Uterus (tissue), 3 donors: ENCODE measurements at regions not wholly inside any gene's neighbourhood (a gene's known extent, or its start where the extent isn't known, plus 50 kb on each side); places are given as distances from the start of the nearest gene placed in this dataset.

Experiments
- DNase-seq, 2 donors: peaks; one replicate each; pipeline ENCODE4 v3.0.0-alpha.2; 2019 to 2020
- H3K27ac ChIP-seq, 2 donors: fragments of 200-600 bp; sonication (generic); 1 replicate in 1 of 2; 2 replicates in 1 of 2; pipeline ENCODE4 v1.5.1; 2016 to 2018
- H3K27me3 ChIP-seq, 2 donors: fragments of 200-600 bp; sonication (generic); one replicate each; pipeline ENCODE4 v1.5.1; 2018 to 2019; ENCODE audit warnings: control low read depth in 1 of 2
- H3K36me3 ChIP-seq, 2 donors: fragments of 200-600 bp; sonication (generic); one replicate each; pipeline ENCODE4 v1.5.1; 2019; ENCODE audit warnings: control low read depth in 1 of 2
- H3K4me1 ChIP-seq, 2 donors: fragments of 200-600 bp; sonication (generic); one replicate each; pipeline ENCODE4 v1.5.1; 2018 to 2019; ENCODE audit warnings: control low read depth in 1 of 2
- H3K4me3 ChIP-seq, 2 donors: fragments of 200-600 bp; sonication (generic); 1 replicate in 1 of 2; 2 replicates in 1 of 2; pipeline ENCODE4 v1.5.1; 2018 to 2019; ENCODE audit warnings: mild to moderate bottlenecking in 1 of 2
- H3K9me3 ChIP-seq, 2 donors: fragments of 200-600 bp; sonication (generic); one replicate each; pipeline ENCODE4 v1.5.1; 2019; ENCODE audit warnings: control low read depth in 1 of 2
- CTCF ChIP-seq, 4 experiments: fragments of 200-600 bp in 2 of 4; fragments of 450-650 bp in 2 of 4; sonication (generic) in 2 of 4; IDR thresholded peaks; one replicate each; pipeline ENCODE4 v1.5.1; 2016 to 2019; ENCODE audit warnings: antibody characterized with exemption in 4 of 4, mild to moderate bottlenecking in 2 of 4, moderate library complexity in 1 of 4
- POLR2A ChIP-seq, 2 donors: fragments of 450-650 bp; IDR thresholded peaks; one replicate each; pipeline ENCODE4 v1.6.1; 2016; ENCODE audit warnings: antibody characterized with exemption in 2 of 2, mild to moderate bottlenecking in 1 of 2, moderate library complexity in 1 of 2
- intact Hi-C: fragments of 100-400 bp; cut with DNase I; formaldehyde crosslinking; loops from one replicate; pipeline ENCODE4 v1.15.1; 2023; ENCODE audit warnings: low total_unique reads
- donor health status: DM: yes; HTN: yes; CAD: no.

GRCh38 chr2:100754951-100755350 lies 65.0 kb upstream of the NPAS2 start:
- Histone ChIP-seq H3K4me3 (no peak overlapping the region), H3K27me3 (no peaks in the 10 kb centered on the region), H3K4me1 (peaks cover 0 to 11% of the 10 kb centered on the region in 2 donors), H3K27ac (peak overlapping the region in 1 of 2 donors; percentile 28), H3K36me3 (no peaks in the 10 kb centered on the region), H3K9me3 (no peaks in the 10 kb centered on the region)
- TF ChIP-seq POLR2A (IDR thresholded peaks at IDR 0.05) (no peak), CTCF (IDR thresholded peaks at IDR 0.05) (no peak)
- DNase-seq, result peak; percentile 35 to 46
- intact Hi-C loops, result no loop called here

GRCh38 chr2:100755441-100755840 lies 64.5 kb upstream of the NPAS2 start:
- no peaks in the 10 kb centered on the region for H3K9me3 ChIP-seq
- H3K27me3 ChIP-seq, result no peaks in the 10 kb centered on the region
- DNase-seq, result no peak
- H3K36me3 ChIP-seq, result no peaks in the 10 kb centered on the region
- H3K4me3 ChIP-seq, result no peak overlapping the region
- peak overlapping the region in 1 of 2 donors; percentile 28 for H3K27ac ChIP-seq
- TF ChIP-seq POLR2A (IDR thresholded peaks at IDR 0.05), result no peak
- TF ChIP-seq CTCF (IDR thresholded peaks at IDR 0.05), result no peak
- intact Hi-C loops, result no loop called here
- H3K4me1 ChIP-seq, result peaks cover 0 to 11% of the 10 kb centered on the region in 2 donors

- TF ChIP-seq POLR2A (IDR thresholded peaks at IDR 0.05), result no peak
- H3K4me3 ChIP-seq, result no peak overlapping the region
- peak overlapping the region; percentile 68 to 76 for H3K27ac ChIP-seq
- intact Hi-C loops, result no loop called here
- H3K27me3 ChIP-seq, result no peaks in the 10 kb centered on the region
- H3K9me3 ChIP-seq, result no peaks in the 10 kb centered on the region
- DNase-seq, result no peak
- peaks cover 0 to 11% of the 10 kb centered on the region in 2 donors for H3K4me1 ChIP-seq
- no peaks in the 10 kb centered on the region for H3K36me3 ChIP-seq
These were observed 63.2 kb upstream of the NPAS2 start for GRCh38 chr2:100756704-100757103.

GRCh38 chr2:100757621-100758394 lies 62.1 kb upstream of the NPAS2 start:
- peaks cover 0 to 9% of the 10 kb centered on the region in 2 donors for H3K4me1 ChIP-seq
- peak in 1 of 2 donors; percentile 82 for DNase-seq
- H3K9me3 ChIP-seq, result no peaks in the 10 kb centered on the region
- intact Hi-C loops, result no loop called here
- H3K36me3 ChIP-seq, result no peaks in the 10 kb centered on the region
- no peak overlapping the region for H3K4me3 ChIP-seq
- H3K27ac ChIP-seq, result peak overlapping the region; percentile 68 to 76
- H3K27me3 ChIP-seq, result no peaks in the 10 kb centered on the region
- TF ChIP-seq CTCF (IDR thresholded peaks at IDR 0.05) (no peak), POLR2A (IDR thresholded peaks at IDR 0.05) (no peak)

- no peaks in the 10 kb centered on the region for H3K27me3 ChIP-seq
- H3K9me3 ChIP-seq, result no peaks in the 10 kb centered on the region
- no peaks in the 10 kb centered on the region for H3K36me3 ChIP-seq
- TF ChIP-seq CTCF (IDR thresholded peaks at IDR 0.05), result no peak
- TF ChIP-seq POLR2A (IDR thresholded peaks at IDR 0.05), result no peak
- intact Hi-C loops, result no loop called here
- H3K4me1 ChIP-seq, result peaks cover 0 to 6% of the 10 kb centered on the region in 2 donors
- H3K27ac ChIP-seq, result no peak overlapping the region
- no peak for DNase-seq
- no peak overlapping the region for H3K4me3 ChIP-seq
These were observed 60.0 kb upstream of the NPAS2 start for GRCh38 chr2:100759901-100760300.
